ENCODE measurements at regions not wholly inside any gene's neighbourhood (a gene's known extent, or its start where the extent isn't known, plus 50 kb on each side); places are given as distances from the start of the nearest gene placed in this dataset.

DNA sequence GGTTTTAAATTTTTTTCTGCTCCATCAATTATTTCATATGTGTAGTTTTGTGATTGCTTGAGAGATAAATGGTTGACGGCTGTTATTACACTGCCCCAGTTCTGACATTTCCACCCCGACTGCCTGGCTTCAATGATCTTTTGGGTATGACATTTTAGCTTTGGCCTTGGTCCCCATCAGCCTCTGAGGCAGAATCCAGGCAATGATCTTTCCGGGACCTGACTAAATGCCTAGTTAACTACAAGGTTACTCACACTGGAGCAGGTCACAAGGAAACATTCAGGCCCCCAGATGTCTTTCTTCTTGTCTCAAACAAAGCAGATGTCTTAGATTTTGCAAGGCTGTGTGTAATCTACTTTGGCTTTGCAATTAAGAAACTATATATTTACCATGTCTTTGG, 61.1 kb upstream of the TMCO5A start:
- Histone ChIP-seq H4K8ac (ENCODE audit: low read length) (no peak overlapping the region), H3K9ac (ENCODE audit: low read length) (peak overlapping the region; percentile 67), H3K9me3 (ENCODE audit: control insufficient read depth, low read length) (no peaks in the 10 kb centered on the region), H3K4me3 (ENCODE audit: insufficient read depth in 1 of 2, low read depth in 1 of 2, low read length in 2 of 2) (no peak overlapping the region), H4K91ac (ENCODE audit: low read length) (no peak overlapping the region), H3K4ac (ENCODE audit: low read depth in 1 of 2, low read length in 2 of 2) (no peak overlapping the region), H2BK120ac (ENCODE audit: low read depth, low read length) (no peak overlapping the region), H2BK12ac (ENCODE audit: low read length in 2 of 2) (no peak overlapping the region), H2BK15ac (ENCODE audit: low read depth, poor library complexity, severe bottlenecking) (no peak overlapping the region), H3K79me1 (replicated peaks; ENCODE audit: low read length, poor library complexity, severe bottlenecking) (no peaks in the 10 kb centered on the region), H3K14ac (ENCODE audit: low read length in 2 of 2) (no peak overlapping the region), H2BK5ac (ENCODE audit: low read depth, low read length, poor library complexity, severe bottlenecking) (no peak overlapping the region), H3K4me1 (ENCODE audit: control insufficient read depth, insufficient read depth, low read depth, low read length) (no peaks in the 10 kb centered on the region), H3K27ac (ENCODE audit: low read length, poor library complexity, severe bottlenecking) (no peak overlapping the region), H3K23ac (ENCODE audit: low read length in 2 of 2) (no peak overlapping the region), H3K36me3 (ENCODE audit: control insufficient read depth in 1 of 2, insufficient read depth in 2 of 2, low read depth in 1 of 2, low read length in 2 of 2) (no peaks in the 10 kb centered on the region), H3K27me3 (ENCODE audit: control insufficient read depth in 1 of 2, insufficient read depth in 1 of 2, low read length in 2 of 2) (no peaks in the 10 kb centered on the region), H2AFZ (ENCODE audit: low read depth, low read length) (no peak overlapping the region), H3K4me2 (ENCODE audit: low read length, poor library complexity, severe bottlenecking) (no peak overlapping the region), H3K18ac (ENCODE audit: low read depth in 1 of 2, low read length in 2 of 2) (no peak overlapping the region), H2AK5ac (ENCODE audit: low read length, severe bottlenecking) (no peak overlapping the region)
- WGBS = 78% methylated on average over 3 of the region's 3 CpGs
- peak; percentile 57 for DNase-seq

DNA sequence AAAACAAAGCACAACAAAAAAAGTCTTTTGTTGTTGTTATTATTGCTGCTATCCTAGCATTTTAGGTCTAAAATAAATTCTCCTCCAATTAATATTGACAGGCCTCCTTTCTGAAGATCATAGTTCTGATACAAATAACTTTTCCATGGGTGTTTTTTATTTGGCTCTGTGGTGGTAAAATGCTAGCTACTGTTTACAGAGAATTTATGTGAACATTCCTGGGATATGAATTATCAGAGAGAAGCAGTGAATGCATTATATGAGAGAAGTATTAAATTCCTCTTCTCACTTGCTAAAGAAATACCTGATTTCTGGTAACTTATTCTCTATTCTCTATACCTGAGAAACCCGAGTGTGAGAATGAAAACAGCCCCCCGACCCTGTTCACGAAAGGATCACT, 57.5 kb upstream of the TMCO5A start:
- Histone ChIP-seq H3K9ac (ENCODE audit: low read length) (no peak overlapping the region), H3K18ac (ENCODE audit: low read depth in 1 of 2, low read length in 2 of 2) (no peak overlapping the region), H2BK15ac (ENCODE audit: low read depth, poor library complexity, severe bottlenecking) (no peak overlapping the region), H3K27me3 (ENCODE audit: control insufficient read depth in 1 of 2, insufficient read depth in 1 of 2, low read length in 2 of 2) (peaks cover 0 to 4% of the 10 kb centered on the region in 2 experiments), H2AFZ (ENCODE audit: low read depth, low read length) (no peak overlapping the region), H4K91ac (ENCODE audit: low read length) (no peak overlapping the region), H2BK120ac (ENCODE audit: low read depth, low read length) (no peak overlapping the region), H2AK5ac (ENCODE audit: low read length, severe bottlenecking) (no peak overlapping the region), H3K4me1 (ENCODE audit: control insufficient read depth, insufficient read depth, low read depth, low read length) (peaks cover 2% of the 10 kb centered on the region), H3K36me3 (ENCODE audit: control insufficient read depth in 1 of 2, insufficient read depth in 2 of 2, low read depth in 1 of 2, low read length in 2 of 2) (no peaks in the 10 kb centered on the region), H3K4me3 (ENCODE audit: insufficient read depth in 1 of 2, low read depth in 1 of 2, low read length in 2 of 2) (no peak overlapping the region), H3K14ac (ENCODE audit: low read length in 2 of 2) (no peak overlapping the region), H3K79me1 (replicated peaks; ENCODE audit: low read length, poor library complexity, severe bottlenecking) (no peaks in the 10 kb centered on the region), H4K8ac (ENCODE audit: low read length) (no peak overlapping the region), H3K4me2 (ENCODE audit: low read length, poor library complexity, severe bottlenecking) (no peak overlapping the region), H3K9me3 (ENCODE audit: control insufficient read depth, low read length) (no peaks in the 10 kb centered on the region), H3K23ac (ENCODE audit: low read length in 2 of 2) (no peak overlapping the region), H3K4ac (ENCODE audit: low read depth in 1 of 2, low read length in 2 of 2) (no peak overlapping the region), H2BK5ac (ENCODE audit: low read depth, low read length, poor library complexity, severe bottlenecking) (no peak overlapping the region), H3K27ac (ENCODE audit: low read length, poor library complexity, severe bottlenecking) (no peak overlapping the region), H2BK12ac (ENCODE audit: low read length in 2 of 2) (no peak overlapping the region)
- DNase-seq = no peak
- 85% methylated on average over 3 of the region's 3 CpGs for WGBS

- 36% methylated on average over 4 of the region's 7 CpGs for WGBS
These were observed 56.3 kb upstream of the TMCO5A start for GRCh38 chr15:37877851-37878741.

GRCh38 chr15:37880009-37880834, 54.2 kb upstream of the TMCO5A start:
- H2AK5ac ChIP-seq (ENCODE audit: low read length, severe bottlenecking) = no peak overlapping the region
- H4K8ac ChIP-seq (ENCODE audit: low read length) = no peak overlapping the region
- peaks cover 2% of the 10 kb centered on the region for H3K4me1 ChIP-seq (ENCODE audit: control insufficient read depth, insufficient read depth, low read depth, low read length)
- no peak overlapping the region for H3K14ac ChIP-seq (ENCODE audit: low read length in 2 of 2)
- no peak overlapping the region for H3K23ac ChIP-seq (ENCODE audit: low read length in 2 of 2)
- DNase-seq = peak; percentile 65
- no peaks in the 10 kb centered on the region for H3K9me3 ChIP-seq (ENCODE audit: control insufficient read depth, low read length)
- no peak overlapping the region for H4K91ac ChIP-seq (ENCODE audit: low read length)
- WGBS = 24% methylated on average over 10 of the region's 12 CpGs
- no peak overlapping the region for H2BK5ac ChIP-seq (ENCODE audit: low read depth, low read length, poor library complexity, severe bottlenecking)
- no peak overlapping the region for H3K4ac ChIP-seq (ENCODE audit: low read depth in 1 of 2, low read length in 2 of 2)
- H2BK120ac ChIP-seq (ENCODE audit: low read depth, low read length) = no peak overlapping the region
- peak overlapping the region; percentile 4 for H3K9ac ChIP-seq (ENCODE audit: low read length)
- H3K36me3 ChIP-seq (ENCODE audit: control insufficient read depth in 1 of 2, insufficient read depth in 2 of 2, low read depth in 1 of 2, low read length in 2 of 2) = no peaks in the 10 kb centered on the region
- H3K18ac ChIP-seq (ENCODE audit: low read depth in 1 of 2, low read length in 2 of 2) = peak overlapping the region in 1 of 2 experiments; percentile 22
- no peaks in the 10 kb centered on the region for H3K79me1 ChIP-seq (replicated peaks; ENCODE audit: low read length, poor library complexity, severe bottlenecking)
- H2BK12ac ChIP-seq (ENCODE audit: low read length in 2 of 2) = no peak overlapping the region
- peak overlapping the region; percentile 41 for H3K27ac ChIP-seq (ENCODE audit: low read length, poor library complexity, severe bottlenecking)
- H2BK15ac ChIP-seq (ENCODE audit: low read depth, poor library complexity, severe bottlenecking) = no peak overlapping the region
- H2AFZ ChIP-seq (ENCODE audit: low read depth, low read length) = peak overlapping the region; percentile 18
- H3K27me3 ChIP-seq (ENCODE audit: control insufficient read depth in 1 of 2, insufficient read depth in 1 of 2, low read length in 2 of 2) = peaks cover 0 to 4% of the 10 kb centered on the region in 2 experiments
- peak overlapping the region; percentile 11 for H3K4me2 ChIP-seq (ENCODE audit: low read length, poor library complexity, severe bottlenecking)
- no peak overlapping the region for H3K4me3 ChIP-seq (ENCODE audit: insufficient read depth in 1 of 2, low read depth in 1 of 2, low read length in 2 of 2)

More at GRCh38 chr15:37877851-37878741, 56.3 kb upstream of the TMCO5A start:
- Histone ChIP-seq H2AFZ (ENCODE audit: low read depth, low read length) (no peak overlapping the region), H3K4ac (ENCODE audit: low read depth in 1 of 2, low read length in 2 of 2) (peak overlapping the region in 1 of 2 experiments; percentile 67), H3K18ac (ENCODE audit: low read depth in 1 of 2, low read length in 2 of 2) (no peak overlapping the region), H3K4me1 (ENCODE audit: control insufficient read depth, insufficient read depth, low read depth, low read length) (peaks cover 2% of the 10 kb centered on the region), H3K14ac (ENCODE audit: low read length in 2 of 2) (no peak overlapping the region), H2BK120ac (ENCODE audit: low read depth, low read length) (no peak overlapping the region), H3K9me3 (ENCODE audit: control insufficient read depth, low read length) (no peaks in the 10 kb centered on the region), H2AK5ac (ENCODE audit: low read length, severe bottlenecking) (no peak overlapping the region), H3K9ac (ENCODE audit: low read length) (peak overlapping the region; percentile 20), H2BK12ac (ENCODE audit: low read length in 2 of 2) (peak overlapping the region in 1 of 2 experiments; percentile 38), H3K4me2 (ENCODE audit: low read length, poor library complexity, severe bottlenecking) (no peak overlapping the region), H3K27me3 (ENCODE audit: control insufficient read depth in 1 of 2, insufficient read depth in 1 of 2, low read length in 2 of 2) (peaks cover 0 to 4% of the 10 kb centered on the region in 2 experiments), H2BK15ac (ENCODE audit: low read depth, poor library complexity, severe bottlenecking) (no peak overlapping the region), H4K91ac (ENCODE audit: low read length) (no peak overlapping the region), H3K36me3 (ENCODE audit: control insufficient read depth in 1 of 2, insufficient read depth in 2 of 2, low read depth in 1 of 2, low read length in 2 of 2) (no peaks in the 10 kb centered on the region), H2BK5ac (ENCODE audit: low read depth, low read length, poor library complexity, severe bottlenecking) (no peak overlapping the region), H3K23ac (ENCODE audit: low read length in 2 of 2) (no peak overlapping the region), H3K4me3 (ENCODE audit: insufficient read depth in 1 of 2, low read depth in 1 of 2, low read length in 2 of 2) (no peak overlapping the region), H3K27ac (ENCODE audit: low read length, poor library complexity, severe bottlenecking) (peak overlapping the region; percentile 83), H3K79me1 (replicated peaks; ENCODE audit: low read length, poor library complexity, severe bottlenecking) (no peaks in the 10 kb centered on the region), H4K8ac (ENCODE audit: low read length) (no peak overlapping the region)
- DNase-seq = peak; percentile 70

Data from mesenchymal stem cell (in vitro differentiated cells and primary cell).